ENCODE measurements at regions not wholly inside any gene's neighbourhood (a gene's known extent, or its start where the extent isn't known, plus 50 kb on each side); places are given as distances from the start of the nearest gene placed in this dataset.

DNA sequence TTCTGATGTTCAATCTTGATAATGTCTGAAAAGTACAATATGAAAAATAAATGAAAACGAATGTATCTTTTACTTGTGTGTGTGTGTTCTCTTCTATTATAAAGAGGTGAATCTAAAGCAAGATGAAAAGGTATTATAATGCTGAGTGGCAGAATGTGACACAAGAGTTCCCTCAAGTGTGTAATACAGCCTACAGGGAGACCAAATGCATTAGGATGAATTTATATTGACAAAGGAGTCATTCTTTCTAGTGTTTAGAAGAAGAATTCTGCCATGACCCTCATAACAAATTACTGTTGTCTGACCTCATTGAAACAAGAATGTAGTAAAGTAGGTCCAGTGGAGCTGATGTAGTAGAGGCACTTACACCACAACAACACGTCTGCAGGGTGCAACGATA, 1119.0 kb upstream of the CDH10 start:
- TF ChIP-seq MYC (IDR thresholded peaks at IDR 0.05; ENCODE audit: low read depth, low read length) (no peak), POLR2A (IDR thresholded peaks at IDR 0.05; ENCODE audit: extremely low read depth, insufficient read length) (no peak)
- TF ChIP-seq, protein P1, sequence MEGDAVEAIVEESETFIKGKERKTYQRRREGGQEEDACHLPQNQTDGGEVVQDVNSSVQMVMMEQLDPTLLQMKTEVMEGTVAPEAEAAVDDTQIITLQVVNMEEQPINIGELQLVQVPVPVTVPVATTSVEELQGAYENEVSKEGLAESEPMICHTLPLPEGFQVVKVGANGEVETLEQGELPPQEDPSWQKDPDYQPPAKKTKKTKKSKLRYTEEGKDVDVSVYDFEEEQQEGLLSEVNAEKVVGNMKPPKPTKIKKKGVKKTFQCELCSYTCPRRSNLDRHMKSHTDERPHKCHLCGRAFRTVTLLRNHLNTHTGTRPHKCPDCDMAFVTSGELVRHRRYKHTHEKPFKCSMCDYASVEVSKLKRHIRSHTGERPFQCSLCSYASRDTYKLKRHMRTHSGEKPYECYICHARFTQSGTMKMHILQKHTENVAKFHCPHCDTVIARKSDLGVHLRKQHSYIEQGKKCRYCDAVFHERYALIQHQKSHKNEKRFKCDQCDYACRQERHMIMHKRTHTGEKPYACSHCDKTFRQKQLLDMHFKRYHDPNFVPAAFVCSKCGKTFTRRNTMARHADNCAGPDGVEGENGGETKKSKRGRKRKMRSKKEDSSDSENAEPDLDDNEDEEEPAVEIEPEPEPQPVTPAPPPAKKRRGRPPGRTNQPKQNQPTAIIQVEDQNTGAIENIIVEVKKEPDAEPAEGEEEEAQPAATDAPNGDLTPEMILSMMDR (IDR thresholded peaks at IDR 0.05; ENCODE audit: low read depth, low read length) = no peak

Measured in NB4 (cell line).